ENCODE measurements at regions not wholly inside any gene's neighbourhood (a gene's known extent, or its start where the extent isn't known, plus 50 kb on each side); places are given as distances from the start of the nearest gene placed in this dataset.
"Not testable (repeated sequence)": the region's sequence is repeated elsewhere in the genome, so short reads cannot be mapped to it uniquely, and the experiment has no call there.

- DNase-seq: not testable (repeated sequence)
These were observed 153.9 kb upstream of the PLGLB2 start for GRCh38 chr2:87593784-87594610.

GRCh38 chr2:87594611-87594992, 153.3 kb upstream of the PLGLB2 start:
- not testable (repeated sequence) for DNase-seq

DNA sequence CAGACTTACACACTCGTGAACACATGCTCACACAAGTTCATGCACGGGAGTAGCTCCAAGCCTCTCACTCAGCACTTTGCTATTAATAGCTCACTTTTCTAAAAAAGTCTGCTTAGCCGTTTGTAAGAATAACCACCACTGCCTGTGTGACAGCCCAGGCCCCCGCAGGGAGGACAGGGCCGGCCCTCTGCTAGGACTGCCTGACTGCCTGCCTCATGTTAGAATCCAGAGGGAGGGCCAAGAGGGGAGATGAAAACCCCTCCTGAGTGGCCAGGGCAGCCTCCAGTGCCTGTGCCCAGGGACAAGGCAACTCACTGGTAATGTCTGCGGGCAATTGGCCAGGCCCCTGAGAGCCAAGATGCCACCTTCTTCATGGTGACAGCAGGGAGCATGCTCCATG, 152.9 kb upstream of the PLGLB2 start:
- not testable (repeated sequence) for DNase-seq

DNA sequence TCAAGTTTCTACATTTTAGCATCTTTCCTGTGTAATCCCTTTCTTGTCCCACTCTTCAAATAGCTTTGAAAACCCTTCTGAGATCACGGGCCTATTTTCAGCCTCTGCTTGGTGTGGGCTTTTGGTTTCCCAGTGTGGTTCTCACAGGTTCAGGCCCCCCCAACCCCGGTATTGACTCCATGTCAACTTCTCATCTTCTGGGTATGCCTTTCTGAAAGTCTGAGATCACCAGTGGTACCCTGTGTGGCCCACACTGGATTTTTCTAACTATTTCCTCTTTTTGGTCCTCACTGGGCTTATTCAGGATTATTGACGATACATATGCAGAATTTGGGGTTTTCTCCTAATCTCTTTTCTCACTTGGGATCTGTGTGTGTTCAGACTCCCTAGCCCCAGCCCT, 146.9 kb upstream of the PLGLB2 start:
- not testable (repeated sequence) for DNase-seq

- DNase-seq: not testable (repeated sequence)
These were observed 145.8 kb upstream of the PLGLB2 start for GRCh38 chr2:87602118-87602517.

DNA sequence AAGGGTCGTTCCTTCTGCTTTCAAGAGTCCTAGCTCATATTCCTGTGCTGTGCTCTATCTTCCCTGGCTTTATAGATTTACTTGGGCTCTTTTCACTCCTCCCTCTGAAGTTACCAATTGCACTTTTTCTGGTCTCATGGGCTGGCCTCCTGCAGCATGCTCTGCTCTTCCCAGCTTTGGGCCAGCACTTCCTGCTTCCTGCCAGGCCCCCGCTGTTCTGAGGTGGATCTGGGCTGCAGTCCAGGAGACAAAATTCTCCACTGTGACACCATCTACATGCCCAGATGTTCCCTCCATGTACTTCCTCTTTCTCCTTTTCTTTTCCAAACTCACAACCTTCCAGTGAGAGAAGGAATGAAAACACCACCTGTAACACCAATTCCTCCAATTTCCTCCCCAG, 145.2 kb upstream of the PLGLB2 start:
- DNase-seq: not testable (repeated sequence)

DNA sequence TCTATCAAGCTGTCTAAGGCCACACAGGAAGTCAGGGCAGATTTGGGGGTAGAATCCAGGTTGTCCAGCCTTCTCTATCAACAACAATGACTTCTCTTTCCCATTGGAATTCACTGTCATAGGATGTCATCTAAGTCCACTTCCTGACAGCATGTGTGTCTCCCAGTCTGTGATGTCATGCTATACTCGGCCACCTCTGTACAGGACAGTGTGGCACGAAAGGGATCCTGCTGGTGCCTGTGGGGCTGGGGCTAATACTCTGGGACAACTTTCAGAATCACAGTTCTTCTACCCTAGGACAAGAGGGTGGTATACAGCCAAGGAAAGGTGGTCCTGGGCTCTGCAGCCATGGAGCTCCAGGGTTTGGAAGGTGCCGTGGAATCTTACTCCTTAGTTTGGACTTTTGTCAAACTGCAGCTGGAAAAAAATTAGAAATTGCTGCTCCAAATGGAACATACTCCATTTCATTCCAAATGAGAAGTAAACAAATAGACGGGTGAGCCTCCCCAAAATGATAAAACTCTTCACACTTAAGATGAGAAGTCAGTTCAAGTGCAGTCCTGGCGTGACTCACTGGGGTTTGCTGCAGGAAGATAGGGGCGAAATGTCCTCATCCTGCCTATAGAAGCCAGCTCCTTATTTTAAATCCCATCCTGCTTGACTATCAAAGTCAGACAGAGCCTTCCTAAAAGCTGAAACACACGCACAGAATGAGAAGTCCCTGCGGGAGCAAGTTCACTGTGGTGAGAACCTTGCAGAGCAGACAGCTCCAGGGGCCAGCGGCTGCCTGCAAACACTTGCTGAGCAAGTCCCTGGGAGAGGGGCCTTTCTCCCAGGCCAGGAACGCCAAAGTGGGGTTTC, 144.2 kb upstream of the PLGLB2 start:
- not testable (repeated sequence) for DNase-seq

DNA sequence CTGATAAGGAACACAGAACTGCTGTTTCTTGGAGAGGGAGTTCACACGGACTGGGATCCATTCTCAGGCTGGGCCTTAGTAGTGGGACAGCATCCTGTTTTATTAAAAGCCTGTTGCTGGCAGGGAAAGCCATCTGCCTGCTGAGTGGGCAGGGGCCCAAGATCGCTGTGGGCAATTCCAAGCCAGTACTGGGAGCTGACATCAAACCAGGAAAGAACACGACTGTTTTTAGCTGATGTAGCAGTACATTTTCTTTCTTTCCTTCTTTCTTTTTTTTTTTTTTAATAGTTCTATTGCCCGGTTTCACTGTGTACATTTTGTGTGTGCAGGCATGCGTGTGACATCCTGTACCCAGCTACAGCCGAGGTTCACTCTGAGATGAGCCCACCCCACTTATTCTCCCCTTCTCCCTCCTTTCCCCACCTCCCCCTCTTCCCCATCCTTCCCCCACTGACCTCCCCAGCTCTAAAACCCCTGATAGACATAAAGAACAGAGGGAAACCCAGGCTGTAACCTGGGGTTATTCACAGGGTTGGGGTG, 143.5 kb upstream of the PLGLB2 start:
- DNase-seq: not testable (repeated sequence)

DNA sequence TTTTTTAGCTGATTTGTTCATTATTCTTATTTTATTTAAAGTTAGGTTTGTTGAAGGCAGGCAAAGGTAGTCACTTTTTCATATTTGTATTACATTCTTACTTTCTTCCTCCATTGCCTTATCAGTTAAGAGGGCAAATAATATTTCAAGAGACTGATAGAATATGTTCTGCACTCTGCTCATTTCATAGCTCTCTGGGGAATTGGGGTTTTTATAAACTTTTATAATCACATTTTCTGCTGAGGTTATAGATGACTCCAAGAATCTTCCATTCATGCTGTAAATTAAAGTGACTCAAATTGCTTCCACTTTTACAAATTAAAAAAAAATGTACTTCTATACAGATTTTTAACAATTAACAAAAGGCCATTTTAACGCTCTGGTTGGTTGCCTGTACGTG, 142.9 kb upstream of the PLGLB2 start:
- not testable (repeated sequence) for DNase-seq

GRCh38 chr2:87608377-87609166, 139.3 kb upstream of the PLGLB2 start:
- not testable (repeated sequence) for DNase-seq

GRCh38 chr2:87610974-87611373, 136.9 kb upstream of the PLGLB2 start:
- DNase-seq: not testable (repeated sequence)

DNA sequence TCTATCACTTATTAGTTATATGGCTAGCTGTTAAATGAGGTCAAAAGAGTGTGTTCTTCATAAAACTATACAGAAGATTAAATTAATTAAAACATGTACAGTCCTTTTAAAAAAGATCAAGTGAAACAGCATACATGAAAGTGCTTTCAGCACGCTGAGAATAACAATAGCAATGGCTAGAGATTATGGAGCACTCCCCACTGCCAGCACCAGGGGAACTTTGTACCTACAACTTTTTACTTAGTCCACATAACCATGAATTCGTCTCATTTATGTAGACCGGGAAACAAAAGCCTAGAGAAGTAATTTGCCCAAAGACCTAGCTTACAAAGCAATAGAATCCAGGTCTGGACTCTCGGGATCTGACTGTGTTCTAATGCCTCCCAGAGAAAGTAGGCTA, 136.5 kb upstream of the PLGLB2 start:
- not testable (repeated sequence) for DNase-seq

DNA sequence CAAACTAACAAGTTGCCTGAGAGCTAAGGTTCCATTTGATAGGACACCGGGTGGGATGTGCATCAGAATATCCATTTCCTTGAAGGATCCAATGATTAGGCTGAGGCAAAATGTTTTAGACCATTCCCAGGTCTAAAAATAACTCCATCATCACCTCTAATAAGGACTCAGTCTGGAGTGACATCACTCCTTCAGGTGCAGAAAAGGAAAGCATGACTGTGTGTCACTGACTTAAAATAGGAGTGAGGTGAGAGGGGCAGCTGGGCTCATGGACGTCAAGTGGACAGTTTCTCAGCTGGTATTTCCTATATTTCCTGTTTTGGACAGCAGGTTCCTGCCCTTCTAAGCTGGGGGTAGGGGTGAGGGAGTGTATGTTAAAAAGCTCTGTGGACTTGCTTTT, 135.9 kb upstream of the PLGLB2 start:
- not testable (repeated sequence) for DNase-seq

GRCh38 chr2:87614829-87615434, 133.0 kb upstream of the PLGLB2 start:
- DNase-seq: not testable (repeated sequence)

GRCh38 chr2:87619121-87619520, 128.8 kb upstream of the PLGLB2 start:
- not testable (repeated sequence) for DNase-seq

DNA sequence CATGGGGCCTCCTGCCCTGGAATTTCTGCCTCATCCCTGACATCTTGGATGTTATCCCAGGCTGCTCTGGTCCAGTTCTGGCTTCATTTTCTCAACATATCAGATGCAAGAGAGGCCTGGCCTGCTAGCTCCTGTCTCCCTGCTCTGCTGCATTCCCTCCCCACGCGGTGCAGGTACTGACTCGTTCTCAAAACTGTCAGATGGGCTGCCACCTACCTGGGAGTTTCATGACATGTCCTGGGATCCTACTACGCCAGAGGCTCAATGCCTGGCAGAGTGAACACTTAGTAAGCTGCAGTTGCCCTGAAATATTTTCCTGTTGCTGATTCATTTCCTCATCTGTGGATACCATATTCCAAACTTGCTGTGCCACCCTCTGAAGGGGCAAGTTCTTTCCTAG, 126.7 kb upstream of the PLGLB2 start:
- not testable (repeated sequence) for DNase-seq

DNA sequence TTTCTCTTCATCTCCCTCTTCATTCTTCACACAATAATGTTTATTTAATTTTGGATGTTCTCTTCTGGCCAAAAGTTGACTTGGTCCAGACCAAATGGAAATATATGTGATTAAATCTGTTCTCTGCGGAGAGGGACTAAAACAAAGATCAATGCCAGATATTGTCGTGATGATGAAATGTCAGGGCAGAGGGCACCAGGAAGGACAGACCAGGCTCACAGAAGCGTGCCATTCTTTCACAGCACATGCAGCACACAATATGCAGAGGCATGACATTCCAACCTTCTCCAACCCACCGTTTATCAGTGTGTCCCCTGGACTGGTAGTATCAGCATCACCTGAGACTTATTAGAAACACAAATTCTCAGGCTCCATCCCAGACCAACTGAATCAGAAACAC, 125.2 kb upstream of the PLGLB2 start:
- not testable (repeated sequence) for DNase-seq

DNA sequence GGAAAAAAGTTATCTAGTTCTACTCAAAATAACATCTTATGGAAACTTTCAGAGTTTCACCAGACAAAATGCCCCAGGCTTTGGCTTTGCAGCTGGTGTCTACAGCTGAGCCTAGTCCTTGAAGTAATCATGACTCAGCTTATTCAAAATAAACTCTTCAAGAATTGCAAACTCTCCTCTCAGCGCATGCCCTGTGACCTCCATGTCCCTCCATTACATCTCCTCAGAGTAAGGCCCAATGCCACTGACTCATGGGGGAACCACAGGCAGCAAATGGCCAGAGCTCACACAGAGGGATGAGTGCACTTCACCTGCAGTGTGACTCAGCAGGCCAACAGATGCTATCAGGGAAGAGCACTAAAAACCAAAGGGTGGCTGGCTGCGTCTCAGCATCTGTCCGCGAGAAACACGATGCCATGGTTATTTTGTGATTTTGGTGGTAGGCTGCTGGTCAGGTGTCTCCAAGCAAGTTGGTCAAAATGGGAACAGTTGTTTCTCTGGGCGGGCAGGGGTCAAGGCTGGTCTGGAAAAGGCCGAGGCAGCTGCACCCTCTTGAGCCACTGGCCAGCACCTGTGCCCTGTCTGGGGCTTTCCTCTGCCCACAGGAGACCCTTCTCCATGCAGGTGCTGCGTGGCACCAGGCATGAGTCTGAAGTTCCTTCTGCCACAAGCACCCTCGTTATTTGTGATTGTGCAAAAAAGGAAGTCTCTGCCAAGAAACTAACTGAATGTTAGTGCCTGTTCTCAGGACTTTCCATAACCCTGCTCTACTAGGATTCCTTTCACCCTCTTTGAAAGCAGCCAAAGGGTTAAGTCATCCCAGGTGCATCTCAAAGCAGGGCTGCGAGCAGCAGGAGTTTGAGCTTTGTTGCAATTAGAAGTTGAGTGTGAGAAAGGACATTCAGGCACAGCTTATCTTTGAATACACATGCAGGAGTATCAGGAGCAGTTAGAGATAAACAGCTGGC, 118.1 kb upstream of the PLGLB2 start:
- not testable (repeated sequence) for DNase-seq

GRCh38 chr2:87630892-87631291, 117.0 kb upstream of the PLGLB2 start:
- not testable (repeated sequence) for DNase-seq

GRCh38 chr2:87631402-87631801, 116.5 kb upstream of the PLGLB2 start:
- DNase-seq: not testable (repeated sequence)
